ENCODE measurements at regions not wholly inside any gene's neighbourhood (a gene's known extent, or its start where the extent isn't known, plus 50 kb on each side); places are given as distances from the start of the nearest gene placed in this dataset.

GRCh38 chr1:170856455-170856854, 78.9 kb upstream of the MROH9 start:
- TF ChIP-seq MXI1 (conservative IDR thresholded peaks at IDR 0.05; ENCODE audit: poor library complexity, severe bottlenecking) (no peak), CTCF (IDR thresholded peaks at IDR 0.05; ENCODE audit: poor library complexity, severe bottlenecking) (no peak), EZH2 (IDR thresholded peaks at IDR 0.05; ENCODE audit: borderline replicate concordance, insufficient read depth, low read length, poor library complexity, severe bottlenecking) (no peak), RAD21 (conservative IDR thresholded peaks at IDR 0.05) (no peak), POLR2AphosphoS5 (IDR thresholded peaks at IDR 0.05) (no peak), EP300 (conservative IDR thresholded peaks at IDR 0.05; ENCODE audit: poor library complexity, severe bottlenecking) (no peak)

Measured in neural cell (in vitro differentiated cells).